ENCODE measurements at regions not wholly inside any gene's neighbourhood (a gene's known extent, or its start where the extent isn't known, plus 50 kb on each side); places are given as distances from the start of the nearest gene placed in this dataset.

DNA sequence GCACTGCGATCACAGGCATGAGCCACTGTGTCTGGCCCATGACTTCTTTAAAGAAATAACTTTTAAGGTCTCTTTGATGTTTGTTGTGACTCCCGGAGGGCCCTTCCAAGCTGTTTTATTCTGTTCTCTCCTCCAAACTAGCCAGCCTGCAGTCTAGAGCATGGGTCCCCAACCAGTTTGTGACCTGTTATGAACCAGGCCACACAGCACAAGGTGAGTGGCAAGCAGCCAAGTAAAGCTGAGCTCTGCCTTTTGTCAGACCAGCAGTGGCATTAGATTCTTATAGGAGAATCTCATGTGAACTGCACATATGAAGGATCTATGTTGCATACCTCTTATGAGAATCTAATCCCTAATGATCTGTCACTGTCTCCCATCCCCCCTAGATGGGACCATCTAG, 223.9 kb upstream of the RGPD4 start:
- Histone ChIP-seq H3K27ac (ENCODE audit: low read depth in 2 of 2, low read length in 2 of 2) (no peak overlapping the region), H3K27me3 (ENCODE audit: control insufficient read depth in 2 of 2, insufficient read depth in 2 of 2, low read length in 2 of 2) (no peaks in the 10 kb centered on the region), H3K4me3 (ENCODE audit: low read length in 2 of 2) (no peak overlapping the region), H3K4me1 (ENCODE audit: control insufficient read depth in 2 of 2, insufficient read depth in 2 of 2, low read length in 2 of 2) (no peaks in the 10 kb centered on the region), H3K9ac (ENCODE audit: low read depth in 1 of 2, low read length in 2 of 2) (no peak overlapping the region), H3K36me3 (ENCODE audit: control insufficient read depth in 2 of 2, insufficient read depth in 2 of 2, low read length in 2 of 2) (no peaks in the 10 kb centered on the region), H3K9me3 (ENCODE audit: control insufficient read depth in 2 of 2, low read length in 2 of 2) (no peaks in the 10 kb centered on the region)

DNA sequence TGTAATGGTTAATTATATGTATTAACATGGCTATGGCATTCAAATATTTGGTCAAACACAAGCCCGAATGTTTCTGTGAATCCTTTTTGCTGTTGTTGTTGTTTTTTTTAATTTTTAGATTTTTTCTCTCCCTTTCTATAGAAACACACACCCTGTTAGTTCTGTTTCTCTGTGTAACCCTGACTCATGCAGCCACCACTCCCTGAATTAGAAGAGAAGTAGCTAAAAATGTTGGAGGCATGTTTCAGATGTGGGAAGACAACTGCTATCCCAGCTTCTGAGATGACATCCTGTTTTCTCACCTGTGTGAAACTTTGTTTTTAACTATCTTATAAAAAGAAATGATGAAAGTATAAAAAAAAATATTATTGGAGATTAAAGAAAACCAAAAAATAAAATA, 219.6 kb upstream of the RGPD4 start:
- Histone ChIP-seq H3K9ac (ENCODE audit: low read depth in 1 of 2, low read length in 2 of 2) (no peak overlapping the region), H3K9me3 (ENCODE audit: control insufficient read depth in 2 of 2, low read length in 2 of 2) (no peaks in the 10 kb centered on the region), H3K27me3 (ENCODE audit: control insufficient read depth in 2 of 2, insufficient read depth in 2 of 2, low read length in 2 of 2) (no peaks in the 10 kb centered on the region), H3K4me1 (ENCODE audit: control insufficient read depth in 2 of 2, insufficient read depth in 2 of 2, low read length in 2 of 2) (no peaks in the 10 kb centered on the region), H3K27ac (ENCODE audit: low read depth in 2 of 2, low read length in 2 of 2) (no peak overlapping the region), H3K36me3 (ENCODE audit: control insufficient read depth in 2 of 2, insufficient read depth in 2 of 2, low read length in 2 of 2) (no peaks in the 10 kb centered on the region), H3K4me3 (ENCODE audit: low read length in 2 of 2) (no peak overlapping the region)

- H3K36me3 ChIP-seq (ENCODE audit: control insufficient read depth in 2 of 2, insufficient read depth in 2 of 2, low read length in 2 of 2): no peaks in the 10 kb centered on the region
- H3K9ac ChIP-seq (ENCODE audit: low read depth in 1 of 2, low read length in 2 of 2): no peak overlapping the region
- no peaks in the 10 kb centered on the region for H3K27me3 ChIP-seq (ENCODE audit: control insufficient read depth in 2 of 2, insufficient read depth in 2 of 2, low read length in 2 of 2)
- H3K9me3 ChIP-seq (ENCODE audit: control insufficient read depth in 2 of 2, low read length in 2 of 2): no peaks in the 10 kb centered on the region
- no peak overlapping the region for H3K27ac ChIP-seq (ENCODE audit: low read depth in 2 of 2, low read length in 2 of 2)
- no peaks in the 10 kb centered on the region for H3K4me1 ChIP-seq (ENCODE audit: control insufficient read depth in 2 of 2, insufficient read depth in 2 of 2, low read length in 2 of 2)
- H3K4me3 ChIP-seq (ENCODE audit: low read length in 2 of 2): no peak overlapping the region
Observed at GRCh38 chr2:107607473-107607872, 219.2 kb upstream of the RGPD4 start.

DNA sequence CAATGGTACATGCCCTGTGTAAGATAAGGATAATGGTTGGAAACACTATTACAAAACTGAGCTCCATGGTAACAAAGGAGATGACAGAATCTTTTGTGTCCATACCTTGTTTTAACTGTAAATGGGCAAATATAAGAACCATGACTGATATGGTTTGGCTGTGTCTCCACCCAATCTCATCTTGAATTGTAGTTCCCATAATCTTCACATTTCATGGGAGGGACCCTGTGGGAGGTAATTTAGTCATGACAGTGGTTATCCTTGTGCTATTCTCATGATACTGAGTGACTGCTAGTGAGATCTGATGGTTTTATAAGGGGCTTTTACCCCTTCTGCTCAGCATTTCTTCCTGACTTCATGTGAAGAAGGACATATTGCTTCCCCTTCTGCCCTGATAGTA, 211.7 kb upstream of the RGPD4 start:
- H3K36me3 ChIP-seq (ENCODE audit: control insufficient read depth in 2 of 2, insufficient read depth in 2 of 2, low read length in 2 of 2): no peaks in the 10 kb centered on the region
- H3K9me3 ChIP-seq (ENCODE audit: control insufficient read depth in 2 of 2, low read length in 2 of 2): no peaks in the 10 kb centered on the region
- H3K9ac ChIP-seq (ENCODE audit: low read depth in 1 of 2, low read length in 2 of 2): no peak overlapping the region
- H3K4me1 ChIP-seq (ENCODE audit: control insufficient read depth in 2 of 2, insufficient read depth in 2 of 2, low read length in 2 of 2): no peaks in the 10 kb centered on the region
- no peak overlapping the region for H3K4me3 ChIP-seq (ENCODE audit: low read length in 2 of 2)
- H3K27ac ChIP-seq (ENCODE audit: low read depth in 2 of 2, low read length in 2 of 2): no peak overlapping the region
- no peaks in the 10 kb centered on the region for H3K27me3 ChIP-seq (ENCODE audit: control insufficient read depth in 2 of 2, insufficient read depth in 2 of 2, low read length in 2 of 2)

- Histone ChIP-seq H3K4me3 (ENCODE audit: low read length in 2 of 2) (no peak overlapping the region), H3K27ac (ENCODE audit: low read depth in 2 of 2, low read length in 2 of 2) (no peak overlapping the region), H3K36me3 (ENCODE audit: control insufficient read depth in 2 of 2, insufficient read depth in 2 of 2, low read length in 2 of 2) (no peaks in the 10 kb centered on the region), H3K9me3 (ENCODE audit: control insufficient read depth in 2 of 2, low read length in 2 of 2) (no peaks in the 10 kb centered on the region), H3K27me3 (ENCODE audit: control insufficient read depth in 2 of 2, insufficient read depth in 2 of 2, low read length in 2 of 2) (no peaks in the 10 kb centered on the region), H3K9ac (ENCODE audit: low read depth in 1 of 2, low read length in 2 of 2) (no peak overlapping the region), H3K4me1 (ENCODE audit: control insufficient read depth in 2 of 2, insufficient read depth in 2 of 2, low read length in 2 of 2) (no peaks in the 10 kb centered on the region)
Observed at GRCh38 chr2:107618769-107619168, 207.9 kb upstream of the RGPD4 start.

DNA sequence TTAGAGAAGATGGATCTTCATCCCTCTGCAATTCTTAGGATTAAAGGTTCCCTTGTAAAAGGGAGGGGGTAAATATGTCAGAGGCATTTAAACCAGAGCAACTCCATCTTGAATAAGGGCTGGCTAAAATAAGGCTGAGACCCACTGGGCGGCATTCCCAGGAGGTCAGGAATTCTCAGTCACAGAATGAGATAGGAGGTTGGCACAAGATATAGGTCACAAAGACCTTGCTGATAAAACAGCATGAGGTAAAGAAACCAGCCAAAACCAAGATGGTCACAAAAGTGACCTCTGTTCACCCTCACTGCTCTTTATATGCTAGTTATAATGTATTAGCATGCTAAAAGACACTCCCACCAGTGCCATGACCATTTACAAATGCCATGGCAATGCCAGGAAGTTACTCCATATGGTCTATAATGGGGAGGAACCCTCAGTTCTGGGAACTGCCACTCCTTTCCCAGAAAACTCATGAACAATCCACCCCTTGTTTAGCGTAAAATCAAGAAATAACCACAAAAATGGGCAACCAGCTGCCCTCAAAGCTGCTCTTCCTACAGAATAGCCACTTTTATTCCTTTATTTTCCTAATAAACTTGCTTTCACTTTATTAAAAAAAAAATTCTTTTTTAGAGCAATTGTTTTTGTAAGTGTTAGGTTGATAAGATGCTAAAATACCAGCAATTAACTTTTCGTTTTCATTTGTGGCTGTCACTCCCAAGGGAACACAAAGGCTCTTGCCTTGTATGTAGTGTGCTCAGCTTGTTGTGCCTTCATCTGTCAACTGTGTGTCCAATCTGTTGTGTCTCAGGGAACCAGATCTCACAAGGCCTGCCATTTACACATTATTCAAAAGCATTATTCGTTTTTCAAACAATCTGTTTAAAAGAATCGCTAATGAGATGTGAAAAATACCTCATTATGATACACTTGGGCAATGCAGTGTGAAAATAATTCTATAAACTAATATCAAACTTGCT, 205.2 kb upstream of the RGPD4 start:
- no peak overlapping the region for H3K4me3 ChIP-seq (ENCODE audit: low read length in 2 of 2)
- no peaks in the 10 kb centered on the region for H3K4me1 ChIP-seq (ENCODE audit: control insufficient read depth in 2 of 2, insufficient read depth in 2 of 2, low read length in 2 of 2)
- H3K36me3 ChIP-seq (ENCODE audit: control insufficient read depth in 2 of 2, insufficient read depth in 2 of 2, low read length in 2 of 2): no peaks in the 10 kb centered on the region
- H3K27me3 ChIP-seq (ENCODE audit: control insufficient read depth in 2 of 2, insufficient read depth in 2 of 2, low read length in 2 of 2): no peaks in the 10 kb centered on the region
- H3K9ac ChIP-seq (ENCODE audit: low read depth in 1 of 2, low read length in 2 of 2): no peak overlapping the region
- no peak overlapping the region for H3K27ac ChIP-seq (ENCODE audit: low read depth in 2 of 2, low read length in 2 of 2)
- H3K9me3 ChIP-seq (ENCODE audit: control insufficient read depth in 2 of 2, low read length in 2 of 2): no peaks in the 10 kb centered on the region

DNA sequence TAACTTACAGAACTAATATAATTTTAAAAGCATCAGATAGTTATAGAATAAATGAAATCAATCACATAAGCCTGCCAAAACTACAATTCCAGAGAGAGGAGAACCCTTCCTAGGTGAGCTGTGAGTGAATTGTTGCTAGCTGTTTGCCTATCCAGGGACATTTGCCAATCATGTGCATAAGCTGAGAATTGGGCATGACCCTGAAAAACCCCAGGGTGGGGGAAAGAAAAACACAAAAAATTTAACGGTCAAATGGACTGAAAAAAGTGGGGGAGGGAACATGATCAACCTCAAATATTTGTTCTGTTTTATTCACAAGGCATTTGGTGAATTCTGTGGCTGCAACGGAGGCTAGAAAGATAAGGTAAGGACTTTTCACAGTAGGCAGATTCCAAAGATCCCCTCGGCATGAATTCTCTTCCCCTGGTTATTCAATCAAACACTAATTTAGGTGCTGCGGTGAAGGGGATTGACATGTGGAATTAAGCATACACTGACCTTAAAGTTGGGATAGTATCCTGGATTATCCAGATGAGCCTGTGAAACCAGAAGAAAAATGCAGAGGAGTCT, 203.9 kb upstream of the RGPD4 start:
- H3K36me3 ChIP-seq (ENCODE audit: control insufficient read depth in 2 of 2, insufficient read depth in 2 of 2, low read length in 2 of 2): no peaks in the 10 kb centered on the region
- no peaks in the 10 kb centered on the region for H3K4me1 ChIP-seq (ENCODE audit: control insufficient read depth in 2 of 2, insufficient read depth in 2 of 2, low read length in 2 of 2)
- no peaks in the 10 kb centered on the region for H3K9me3 ChIP-seq (ENCODE audit: control insufficient read depth in 2 of 2, low read length in 2 of 2)
- H3K27me3 ChIP-seq (ENCODE audit: control insufficient read depth in 2 of 2, insufficient read depth in 2 of 2, low read length in 2 of 2): no peaks in the 10 kb centered on the region
- H3K9ac ChIP-seq (ENCODE audit: low read depth in 1 of 2, low read length in 2 of 2): no peak overlapping the region
- no peak overlapping the region for H3K27ac ChIP-seq (ENCODE audit: low read depth in 2 of 2, low read length in 2 of 2)
- no peak overlapping the region for H3K4me3 ChIP-seq (ENCODE audit: low read length in 2 of 2)

DNA sequence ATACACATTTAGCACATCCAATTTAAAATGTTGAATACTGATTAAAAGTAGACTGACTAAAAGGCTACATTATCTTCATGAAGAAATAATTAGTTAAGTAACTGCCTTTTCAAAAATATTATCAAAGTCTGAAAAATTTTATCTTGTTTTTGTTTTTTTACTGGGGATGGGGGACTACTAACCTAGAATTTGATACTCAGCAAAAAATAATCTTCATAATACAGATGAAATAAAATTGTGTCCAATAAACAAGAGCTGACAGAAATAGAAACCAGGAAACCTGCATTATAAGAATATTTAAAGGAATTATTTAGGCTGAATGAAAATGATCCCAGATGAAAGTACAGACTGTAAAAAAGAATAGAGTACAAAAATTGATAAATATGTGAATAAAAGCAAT, 200.7 kb upstream of the RGPD4 start:
- no peaks in the 10 kb centered on the region for H3K27me3 ChIP-seq (ENCODE audit: control insufficient read depth in 2 of 2, insufficient read depth in 2 of 2, low read length in 2 of 2)
- H3K36me3 ChIP-seq (ENCODE audit: control insufficient read depth in 2 of 2, insufficient read depth in 2 of 2, low read length in 2 of 2): no peaks in the 10 kb centered on the region
- no peaks in the 10 kb centered on the region for H3K9me3 ChIP-seq (ENCODE audit: control insufficient read depth in 2 of 2, low read length in 2 of 2)
- H3K4me1 ChIP-seq (ENCODE audit: control insufficient read depth in 2 of 2, insufficient read depth in 2 of 2, low read length in 2 of 2): no peaks in the 10 kb centered on the region
- H3K4me3 ChIP-seq (ENCODE audit: low read length in 2 of 2): no peak overlapping the region
- H3K9ac ChIP-seq (ENCODE audit: low read depth in 1 of 2, low read length in 2 of 2): no peak overlapping the region
- no peak overlapping the region for H3K27ac ChIP-seq (ENCODE audit: low read depth in 2 of 2, low read length in 2 of 2)

DNA sequence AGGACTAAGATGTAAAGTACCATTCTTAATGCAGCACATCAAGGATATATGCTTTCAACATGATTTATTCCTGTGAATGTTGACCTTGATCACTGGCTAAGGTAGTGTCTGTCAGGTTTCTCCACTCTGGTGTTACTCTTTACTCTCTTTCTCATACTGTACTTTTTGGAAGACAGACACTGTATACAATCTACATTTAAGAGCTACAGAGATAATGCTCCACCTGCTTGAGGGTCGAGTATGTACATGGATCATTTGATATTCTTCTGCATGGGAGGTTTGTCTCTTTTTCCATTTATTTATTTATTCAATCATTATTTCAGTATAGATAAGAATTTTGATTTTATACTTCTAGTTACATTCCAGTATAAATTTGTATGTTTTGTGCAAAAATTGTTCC, 199.5 kb upstream of the RGPD4 start:
- Histone ChIP-seq H3K27ac (ENCODE audit: low read depth in 2 of 2, low read length in 2 of 2) (no peak overlapping the region), H3K4me3 (ENCODE audit: low read length in 2 of 2) (no peak overlapping the region), H3K4me1 (ENCODE audit: control insufficient read depth in 2 of 2, insufficient read depth in 2 of 2, low read length in 2 of 2) (no peaks in the 10 kb centered on the region), H3K9me3 (ENCODE audit: control insufficient read depth in 2 of 2, low read length in 2 of 2) (no peaks in the 10 kb centered on the region), H3K27me3 (ENCODE audit: control insufficient read depth in 2 of 2, insufficient read depth in 2 of 2, low read length in 2 of 2) (no peaks in the 10 kb centered on the region), H3K9ac (ENCODE audit: low read depth in 1 of 2, low read length in 2 of 2) (no peak overlapping the region), H3K36me3 (ENCODE audit: control insufficient read depth in 2 of 2, insufficient read depth in 2 of 2, low read length in 2 of 2) (no peaks in the 10 kb centered on the region)

DNA sequence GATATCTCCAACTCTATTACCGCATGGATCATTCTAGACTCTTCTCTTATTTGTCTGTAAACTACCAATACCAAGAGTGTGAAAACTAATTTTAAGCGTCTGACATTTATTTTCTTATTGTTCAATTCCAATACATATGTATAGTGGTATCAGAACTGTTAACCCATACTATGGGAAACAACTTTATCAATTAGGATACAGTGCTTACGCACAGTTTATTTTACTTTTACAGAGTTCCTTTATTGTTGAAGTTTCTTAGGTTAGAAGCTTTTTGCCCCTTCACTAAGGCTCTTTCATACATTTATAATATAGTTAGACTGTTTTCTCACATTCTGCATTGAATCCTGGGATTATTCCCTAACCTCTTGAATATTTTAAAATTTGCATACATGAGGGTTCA, 198.8 kb upstream of the RGPD4 start:
- no peak overlapping the region for H3K9ac ChIP-seq (ENCODE audit: low read depth in 1 of 2, low read length in 2 of 2)
- no peaks in the 10 kb centered on the region for H3K9me3 ChIP-seq (ENCODE audit: control insufficient read depth in 2 of 2, low read length in 2 of 2)
- H3K27me3 ChIP-seq (ENCODE audit: control insufficient read depth in 2 of 2, insufficient read depth in 2 of 2, low read length in 2 of 2): no peaks in the 10 kb centered on the region
- H3K4me1 ChIP-seq (ENCODE audit: control insufficient read depth in 2 of 2, insufficient read depth in 2 of 2, low read length in 2 of 2): no peaks in the 10 kb centered on the region
- H3K4me3 ChIP-seq (ENCODE audit: low read length in 2 of 2): no peak overlapping the region
- no peak overlapping the region for H3K27ac ChIP-seq (ENCODE audit: low read depth in 2 of 2, low read length in 2 of 2)
- no peaks in the 10 kb centered on the region for H3K36me3 ChIP-seq (ENCODE audit: control insufficient read depth in 2 of 2, insufficient read depth in 2 of 2, low read length in 2 of 2)

All from mucosa of rectum (tissue), 2 donors.